ENCODE measurements at regions not wholly inside any gene's neighbourhood (a gene's known extent, or its start where the extent isn't known, plus 50 kb on each side); places are given as distances from the start of the nearest gene placed in this dataset.
"Not testable (repeated sequence)": the region's sequence is repeated elsewhere in the genome, so short reads cannot be mapped to it uniquely, and the experiment has no call there.

GRCh38 chr16:29337385-29337901 is 69.1 kb downstream of the NPIPB11 start:
- DNase-seq, H3K27me3 Mint-ChIP-seq, H3K9me3 Mint-ChIP-seq, H3K4me1 Mint-ChIP-seq, H3K36me3 Mint-ChIP-seq, H3K4me3 Mint-ChIP-seq, H3K27ac Mint-ChIP-seq: not testable (repeated sequence)

- not testable (repeated sequence) for H3K27me3 Mint-ChIP-seq, DNase-seq, H3K4me3 Mint-ChIP-seq, H3K4me1 Mint-ChIP-seq, H3K36me3 Mint-ChIP-seq, H3K27ac Mint-ChIP-seq, H3K9me3 Mint-ChIP-seq
These were observed 71.0 kb downstream of the NPIPB11 start for GRCh38 chr16:29335549-29335846.

DNA sequence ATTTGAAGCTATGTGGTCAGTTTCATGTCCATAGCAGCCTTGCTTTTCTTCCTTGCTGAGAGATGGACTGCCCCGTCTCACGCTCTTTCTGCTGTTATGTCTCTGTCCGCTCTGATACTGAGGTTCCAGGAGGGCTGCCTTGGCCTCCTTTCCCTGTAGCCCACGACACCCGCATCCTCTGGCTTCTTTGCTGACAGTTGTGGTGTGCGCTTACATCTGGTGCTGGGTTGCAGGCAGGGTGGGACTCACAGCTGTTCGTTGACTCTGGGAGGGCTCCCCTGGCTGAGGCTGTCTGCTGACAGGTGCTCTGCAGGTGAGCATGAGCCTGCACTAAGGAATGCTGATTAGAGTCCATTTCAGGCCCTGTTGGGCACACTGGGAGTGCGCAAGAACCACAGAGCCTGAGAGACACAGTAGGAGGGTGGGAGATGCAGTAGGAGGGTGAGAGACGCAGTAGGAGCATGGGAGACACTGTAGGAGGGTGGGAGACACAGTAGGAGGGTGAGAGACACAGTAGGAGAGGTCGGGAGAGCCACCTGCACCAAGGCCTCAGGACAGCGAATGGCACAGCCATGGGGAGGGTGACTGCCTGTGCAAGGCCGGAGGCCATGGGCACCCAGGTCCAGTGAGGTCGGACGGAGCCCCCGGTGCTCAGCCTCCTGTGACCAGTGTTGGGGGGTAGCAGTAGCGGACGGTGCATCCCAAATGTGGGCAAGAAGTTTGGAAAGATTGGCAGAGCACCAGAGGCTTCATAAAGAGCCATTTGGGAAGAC is 71.5 kb downstream of the NPIPB11 start:
- not testable (repeated sequence) for H3K9me3 Mint-ChIP-seq, H3K4me1 Mint-ChIP-seq, DNase-seq, H3K27ac Mint-ChIP-seq, H3K27me3 Mint-ChIP-seq, H3K4me3 Mint-ChIP-seq, H3K36me3 Mint-ChIP-seq

DNA sequence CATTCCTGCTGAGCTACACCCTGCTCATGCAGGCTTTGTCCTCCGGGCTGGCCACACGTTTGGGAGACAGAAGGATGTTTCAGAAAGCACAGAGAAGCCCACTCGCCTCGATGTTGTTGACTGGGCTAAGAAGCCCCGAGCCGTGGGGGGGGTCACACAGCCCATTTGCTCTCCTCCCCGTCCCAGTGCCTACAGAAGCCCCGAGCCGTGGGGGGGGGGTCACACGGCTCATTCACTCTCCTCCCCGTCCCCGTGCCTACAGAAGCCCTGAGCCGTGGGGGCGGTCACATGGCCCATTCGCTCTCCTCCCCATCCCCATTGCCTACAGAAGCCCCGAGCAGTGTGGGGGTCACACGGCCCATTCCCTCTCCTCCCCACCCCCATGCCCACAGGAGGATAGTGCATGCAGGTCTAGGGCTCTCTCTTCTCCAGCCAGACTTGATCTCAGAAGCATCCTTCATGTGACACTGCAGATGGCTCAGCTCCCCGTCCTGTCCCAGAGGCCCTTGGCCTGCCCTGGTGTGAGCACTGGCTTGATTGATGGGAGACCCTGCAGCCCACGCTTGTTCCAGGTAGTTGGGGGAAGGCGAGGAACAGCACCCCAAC is 72.9 kb downstream of the NPIPB11 start:
- not testable (repeated sequence) for DNase-seq, H3K36me3 Mint-ChIP-seq, H3K27me3 Mint-ChIP-seq, H3K4me3 Mint-ChIP-seq, H3K27ac Mint-ChIP-seq, H3K4me1 Mint-ChIP-seq, H3K9me3 Mint-ChIP-seq

GRCh38 chr16:29330623-29331022 is 75.9 kb downstream of the NPIPB11 start:
- H3K27ac Mint-ChIP-seq, H3K36me3 Mint-ChIP-seq, H3K4me1 Mint-ChIP-seq, H3K4me3 Mint-ChIP-seq, H3K27me3 Mint-ChIP-seq, DNase-seq, H3K9me3 Mint-ChIP-seq: not testable (repeated sequence)

DNA sequence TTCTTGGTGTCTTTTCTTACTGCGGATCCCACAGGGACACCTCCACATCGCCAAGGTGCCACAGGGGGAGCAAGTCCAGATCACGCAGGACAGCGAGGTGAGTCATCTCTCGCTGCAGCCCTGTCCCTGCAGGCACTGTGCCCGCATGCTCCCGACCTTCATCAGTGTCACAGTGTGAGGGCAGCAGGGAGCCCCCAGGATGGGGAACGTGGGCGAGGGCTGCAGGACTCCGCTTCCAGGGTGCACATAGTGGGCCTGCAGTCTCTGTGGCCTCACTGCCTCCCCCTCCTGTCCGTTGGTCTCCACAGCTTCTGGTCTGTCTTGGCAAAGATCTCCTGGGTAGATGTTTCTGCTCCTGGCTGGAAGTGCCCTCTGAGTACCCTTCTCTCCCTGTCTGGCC is 78.0 kb downstream of the NPIPB11 start:
- H3K27me3 Mint-ChIP-seq, H3K4me3 Mint-ChIP-seq, H3K27ac Mint-ChIP-seq, H3K36me3 Mint-ChIP-seq, H3K4me1 Mint-ChIP-seq, DNase-seq, H3K9me3 Mint-ChIP-seq: not testable (repeated sequence)

- H3K36me3 Mint-ChIP-seq, DNase-seq, H3K4me1 Mint-ChIP-seq, H3K9me3 Mint-ChIP-seq, H3K4me3 Mint-ChIP-seq, H3K27ac Mint-ChIP-seq, H3K27me3 Mint-ChIP-seq: not testable (repeated sequence)
These were observed 78.7 kb downstream of the NPIPB11 start for GRCh38 chr16:29327631-29328408.

DNA sequence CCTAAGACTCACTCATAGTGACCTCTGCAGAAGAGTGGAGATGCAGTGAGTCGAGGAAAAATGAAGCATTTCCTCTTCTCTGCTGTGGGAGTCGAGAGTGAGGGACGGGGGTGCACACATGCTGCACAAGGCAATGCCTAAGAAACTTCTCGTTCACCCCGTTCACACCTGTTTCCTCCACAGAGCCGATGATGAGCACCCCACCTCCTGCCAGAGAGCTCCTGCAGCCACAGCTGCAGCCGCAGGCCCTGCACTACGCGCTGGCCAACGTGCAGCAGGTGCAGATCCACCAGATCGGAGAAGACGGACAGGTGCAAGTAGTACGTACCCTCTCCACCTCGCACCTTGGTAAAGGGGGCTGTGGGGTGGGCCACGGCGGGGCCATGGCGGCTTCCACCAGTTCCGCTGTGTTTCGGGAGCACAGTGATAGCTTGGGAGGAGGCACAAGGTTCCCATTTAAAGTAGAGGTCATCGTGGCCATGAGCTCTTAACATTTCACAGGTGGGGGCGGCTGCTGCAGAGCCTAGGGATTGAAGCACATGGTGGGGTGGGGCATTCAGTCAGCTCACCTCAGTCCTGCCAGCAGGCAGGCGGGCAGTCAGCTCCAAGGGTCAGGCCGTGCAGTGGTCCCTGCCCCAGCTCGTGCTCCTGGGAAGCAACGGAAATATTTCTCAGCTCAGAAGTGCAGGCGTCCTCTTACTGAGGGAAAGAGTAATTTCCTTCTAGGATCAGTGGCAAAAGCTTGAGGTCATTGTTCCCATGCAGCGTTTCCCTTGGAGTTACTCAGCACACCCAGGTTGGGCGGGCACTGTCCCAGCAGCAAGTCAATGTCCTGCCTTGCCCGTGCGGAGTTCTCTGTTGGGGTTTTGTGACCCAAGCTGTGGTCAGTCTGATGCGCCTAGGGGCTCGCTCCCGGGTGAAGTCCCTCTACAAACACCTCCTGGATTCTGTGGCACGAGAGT is 80.1 kb downstream of the NPIPB11 start:
- not testable (repeated sequence) for H3K27me3 Mint-ChIP-seq, H3K9me3 Mint-ChIP-seq, DNase-seq, H3K27ac Mint-ChIP-seq, H3K4me1 Mint-ChIP-seq, H3K4me3 Mint-ChIP-seq, H3K36me3 Mint-ChIP-seq

DNA sequence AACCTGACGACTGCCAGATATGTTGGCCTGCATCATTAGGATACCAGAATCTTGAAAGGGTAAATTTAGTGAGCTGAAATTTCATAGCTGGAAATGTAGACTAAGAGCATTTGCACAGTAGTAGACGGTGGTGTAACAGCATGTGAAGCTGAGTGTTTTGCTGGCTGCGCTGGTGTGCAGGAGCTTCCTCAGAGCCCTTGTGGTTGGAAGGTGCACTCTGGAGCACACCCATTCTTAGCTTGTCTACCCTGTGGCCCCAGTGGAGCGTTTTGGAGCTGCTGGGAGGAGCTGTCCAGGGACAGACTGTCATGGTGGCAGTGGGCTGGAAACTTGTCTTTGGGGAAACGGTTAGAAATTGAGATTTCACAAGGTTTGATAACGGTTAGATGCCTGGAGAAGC is 82.8 kb downstream of the NPIPB11 start:
- H3K27ac Mint-ChIP-seq, H3K27me3 Mint-ChIP-seq, H3K36me3 Mint-ChIP-seq, DNase-seq, H3K4me3 Mint-ChIP-seq, H3K4me1 Mint-ChIP-seq, H3K9me3 Mint-ChIP-seq: not testable (repeated sequence)

GRCh38 chr16:29321585-29321984 is 84.9 kb downstream of the NPIPB11 start:
- DNase-seq: no peak
- no peak overlapping the region for H3K4me3 Mint-ChIP-seq
- no peaks in the 10 kb centered on the region for H3K27me3 Mint-ChIP-seq
- H3K4me1 Mint-ChIP-seq: peaks cover 10% of the 10 kb centered on the region
- H3K27ac Mint-ChIP-seq: no peak overlapping the region
- no peaks in the 10 kb centered on the region for H3K36me3 Mint-ChIP-seq
- no peaks in the 10 kb centered on the region for H3K9me3 Mint-ChIP-seq

DNA sequence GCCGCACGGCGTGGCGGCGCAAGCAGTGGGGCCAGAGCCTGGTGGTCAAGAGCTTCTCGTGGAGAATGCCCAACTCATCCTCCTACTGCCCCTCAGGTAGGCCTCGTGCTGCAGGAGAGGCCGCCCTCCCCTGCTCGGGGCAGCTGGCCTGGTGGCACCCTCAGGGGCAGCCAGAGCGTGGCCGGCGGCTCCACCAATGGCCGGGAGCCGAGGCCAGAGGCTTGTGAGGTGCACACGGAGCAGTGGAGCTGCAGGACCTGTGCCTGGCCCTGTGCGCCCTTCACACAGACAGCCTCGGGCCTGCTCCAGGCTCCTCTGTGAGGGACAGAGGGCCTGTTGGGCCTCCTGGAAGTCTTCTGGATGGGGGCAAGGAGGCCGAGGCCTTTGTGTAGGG is 85.5 kb downstream of the NPIPB11 start:
- no peak overlapping the region for H3K4me3 Mint-ChIP-seq
- H3K27ac Mint-ChIP-seq: no peak overlapping the region
- no peaks in the 10 kb centered on the region for H3K36me3 Mint-ChIP-seq
- no peaks in the 10 kb centered on the region for H3K27me3 Mint-ChIP-seq
- DNase-seq: no peak
- H3K4me1 Mint-ChIP-seq: peaks cover 10% of the 10 kb centered on the region
- no peaks in the 10 kb centered on the region for H3K9me3 Mint-ChIP-seq

GRCh38 chr16:29320274-29320999 is 86.1 kb downstream of the NPIPB11 start:
- H3K27ac Mint-ChIP-seq: no peak overlapping the region
- no peaks in the 10 kb centered on the region for H3K27me3 Mint-ChIP-seq
- no peaks in the 10 kb centered on the region for H3K9me3 Mint-ChIP-seq
- H3K36me3 Mint-ChIP-seq: no peaks in the 10 kb centered on the region
- no peak overlapping the region for H3K4me3 Mint-ChIP-seq
- DNase-seq: no peak
- peaks cover 10% of the 10 kb centered on the region for H3K4me1 Mint-ChIP-seq

GRCh38 chr16:29319726-29320125 is 86.8 kb downstream of the NPIPB11 start:
- Mint-ChIP-seq H3K4me1 (peaks cover 10% of the 10 kb centered on the region), H3K4me3 (no peak overlapping the region)

DNA sequence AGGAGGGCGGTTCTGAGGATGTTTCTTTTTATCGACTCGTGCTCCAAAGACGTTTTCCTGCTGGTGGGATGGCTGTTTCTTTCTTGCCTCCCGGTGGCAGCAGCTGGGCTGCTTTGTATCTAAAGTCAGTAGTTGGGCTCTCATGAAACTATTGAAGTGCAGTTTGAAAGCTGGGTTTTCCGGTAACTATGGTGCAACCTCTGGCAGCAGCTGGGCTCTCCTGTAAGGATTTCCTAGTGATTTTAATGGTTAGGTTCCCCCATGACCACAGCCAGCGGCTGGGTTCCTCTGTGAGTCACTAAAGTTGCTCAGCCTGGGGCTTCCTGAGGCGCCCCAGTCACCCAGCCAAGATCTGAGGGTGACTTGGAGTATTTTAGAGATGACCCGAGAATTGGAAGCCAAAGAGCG is 87.9 kb downstream of the NPIPB11 start:
- H3K36me3 Mint-ChIP-seq, H3K4me1 Mint-ChIP-seq, H3K4me3 Mint-ChIP-seq, H3K27me3 Mint-ChIP-seq, H3K9me3 Mint-ChIP-seq, DNase-seq, H3K27ac Mint-ChIP-seq: not testable (repeated sequence)

More at GRCh38 chr16:29319726-29320125, 86.8 kb downstream of the NPIPB11 start:
- Mint-ChIP-seq H3K27me3 (no peaks in the 10 kb centered on the region), H3K9me3 (no peaks in the 10 kb centered on the region), H3K27ac (no peak overlapping the region), H3K36me3 (no peaks in the 10 kb centered on the region)
- DNase-seq: no peak

Measured in activated naive CD8-positive, alpha-beta T cell treated with anti-CD3 and anti-CD28 coated beads for 36 hours (primary cell).